ENCODE measurements at regions not wholly inside any gene's neighbourhood (a gene's known extent, or its start where the extent isn't known, plus 50 kb on each side); places are given as distances from the start of the nearest gene placed in this dataset.

- no peak for DNase-seq (ENCODE audit: low spot score in 2 of 2)
- Histone ChIP-seq H3K27ac (no peak overlapping the region), H3K36me3 (no peaks in the 10 kb centered on the region), H3K4me3 (no peak overlapping the region), H3K9me3 (no peaks in the 10 kb centered on the region), H3K27me3 (no peaks in the 10 kb centered on the region), H3K4me1 (no peaks in the 10 kb centered on the region)
- TF ChIP-seq CTCF (IDR thresholded peaks at IDR 0.05): no peak
- intact Hi-C loops (cut with DNase I): no loop called here
Measured at GRCh38 chr17:70603226-70603625, 433.9 kb downstream of the KCNJ2 start.

- Histone ChIP-seq H3K27ac (no peak overlapping the region), H3K4me3 (no peak overlapping the region), H3K4me1 (no peaks in the 10 kb centered on the region), H3K36me3 (no peaks in the 10 kb centered on the region), H3K9me3 (no peaks in the 10 kb centered on the region), H3K27me3 (no peaks in the 10 kb centered on the region)
- no peak for DNase-seq (ENCODE audit: low spot score in 2 of 2)
- intact Hi-C loops (cut with DNase I): no loop called here
- no peak for TF ChIP-seq CTCF (IDR thresholded peaks at IDR 0.05)
Measured at GRCh38 chr17:70604854-70605253, 435.5 kb downstream of the KCNJ2 start.

- H3K36me3 ChIP-seq: no peaks in the 10 kb centered on the region
- no peak for TF ChIP-seq CTCF (IDR thresholded peaks at IDR 0.05)
- intact Hi-C loops (cut with DNase I): no loop called here
Measured at GRCh38 chr17:70606086-70606485, 436.8 kb downstream of the KCNJ2 start.

GRCh38 chr17:70608193-70608592, 438.9 kb downstream of the KCNJ2 start:
- Histone ChIP-seq H3K36me3 (no peaks in the 10 kb centered on the region), H3K27ac (no peak overlapping the region), H3K4me3 (no peak overlapping the region), H3K4me1 (no peaks in the 10 kb centered on the region), H3K9me3 (no peaks in the 10 kb centered on the region), H3K27me3 (no peaks in the 10 kb centered on the region)
- intact Hi-C loops (cut with DNase I): no loop called here
- DNase-seq (ENCODE audit: low spot score in 2 of 2): no peak
- TF ChIP-seq CTCF (IDR thresholded peaks at IDR 0.05): no peak

More at GRCh38 chr17:70606086-70606485, 436.8 kb downstream of the KCNJ2 start:
- H3K27ac ChIP-seq: no peak overlapping the region
- H3K27me3 ChIP-seq: no peaks in the 10 kb centered on the region
- H3K4me3 ChIP-seq: no peak overlapping the region
- DNase-seq (ENCODE audit: low spot score in 2 of 2): no peak
- no peaks in the 10 kb centered on the region for H3K4me1 ChIP-seq
- H3K9me3 ChIP-seq: no peaks in the 10 kb centered on the region

- Histone ChIP-seq H3K27me3 (no peaks in the 10 kb centered on the region), H3K27ac (no peak overlapping the region), H3K4me3 (no peak overlapping the region), H3K4me1 (no peaks in the 10 kb centered on the region), H3K36me3 (no peaks in the 10 kb centered on the region), H3K9me3 (no peaks in the 10 kb centered on the region)
- TF ChIP-seq CTCF (IDR thresholded peaks at IDR 0.05): no peak
- intact Hi-C loops (cut with DNase I): no loop called here
- no peak for DNase-seq (ENCODE audit: low spot score in 2 of 2)
Measured at GRCh38 chr17:70608957-70609356, 439.6 kb downstream of the KCNJ2 start.

- intact Hi-C loops (cut with DNase I): no loop called here
- Histone ChIP-seq H3K9me3 (no peaks in the 10 kb centered on the region), H3K36me3 (no peaks in the 10 kb centered on the region), H3K4me3 (no peak overlapping the region), H3K27ac (no peak overlapping the region), H3K4me1 (no peaks in the 10 kb centered on the region), H3K27me3 (no peaks in the 10 kb centered on the region)
- no peak for TF ChIP-seq CTCF (IDR thresholded peaks at IDR 0.05)
- no peak for DNase-seq (ENCODE audit: low spot score in 2 of 2)
Measured at GRCh38 chr17:70609566-70609965, 440.2 kb downstream of the KCNJ2 start.
